ENCODE measurements at regions not wholly inside any gene's neighbourhood (a gene's known extent, or its start where the extent isn't known, plus 50 kb on each side); places are given as distances from the start of the nearest gene placed in this dataset.

- no peak for DNase-seq
- no peak overlapping the region for H3K4me3 ChIP-seq (ENCODE audit: low read depth, low read length)
- no peaks in the 10 kb centered on the region for H3K9me3 ChIP-seq
- no peaks in the 10 kb centered on the region for H3K27me3 ChIP-seq
- TF ChIP-seq, protein P1, sequence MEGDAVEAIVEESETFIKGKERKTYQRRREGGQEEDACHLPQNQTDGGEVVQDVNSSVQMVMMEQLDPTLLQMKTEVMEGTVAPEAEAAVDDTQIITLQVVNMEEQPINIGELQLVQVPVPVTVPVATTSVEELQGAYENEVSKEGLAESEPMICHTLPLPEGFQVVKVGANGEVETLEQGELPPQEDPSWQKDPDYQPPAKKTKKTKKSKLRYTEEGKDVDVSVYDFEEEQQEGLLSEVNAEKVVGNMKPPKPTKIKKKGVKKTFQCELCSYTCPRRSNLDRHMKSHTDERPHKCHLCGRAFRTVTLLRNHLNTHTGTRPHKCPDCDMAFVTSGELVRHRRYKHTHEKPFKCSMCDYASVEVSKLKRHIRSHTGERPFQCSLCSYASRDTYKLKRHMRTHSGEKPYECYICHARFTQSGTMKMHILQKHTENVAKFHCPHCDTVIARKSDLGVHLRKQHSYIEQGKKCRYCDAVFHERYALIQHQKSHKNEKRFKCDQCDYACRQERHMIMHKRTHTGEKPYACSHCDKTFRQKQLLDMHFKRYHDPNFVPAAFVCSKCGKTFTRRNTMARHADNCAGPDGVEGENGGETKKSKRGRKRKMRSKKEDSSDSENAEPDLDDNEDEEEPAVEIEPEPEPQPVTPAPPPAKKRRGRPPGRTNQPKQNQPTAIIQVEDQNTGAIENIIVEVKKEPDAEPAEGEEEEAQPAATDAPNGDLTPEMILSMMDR (IDR thresholded peaks at IDR 0.05; ENCODE audit: low read depth, low read length), result no peak
- no peaks in the 10 kb centered on the region for H3K36me3 ChIP-seq
- no peaks in the 10 kb centered on the region for H3K4me1 ChIP-seq
Observed at GRCh38 chr11:69366591-69366990, 72.6 kb downstream of the MYEOV start.

DNA sequence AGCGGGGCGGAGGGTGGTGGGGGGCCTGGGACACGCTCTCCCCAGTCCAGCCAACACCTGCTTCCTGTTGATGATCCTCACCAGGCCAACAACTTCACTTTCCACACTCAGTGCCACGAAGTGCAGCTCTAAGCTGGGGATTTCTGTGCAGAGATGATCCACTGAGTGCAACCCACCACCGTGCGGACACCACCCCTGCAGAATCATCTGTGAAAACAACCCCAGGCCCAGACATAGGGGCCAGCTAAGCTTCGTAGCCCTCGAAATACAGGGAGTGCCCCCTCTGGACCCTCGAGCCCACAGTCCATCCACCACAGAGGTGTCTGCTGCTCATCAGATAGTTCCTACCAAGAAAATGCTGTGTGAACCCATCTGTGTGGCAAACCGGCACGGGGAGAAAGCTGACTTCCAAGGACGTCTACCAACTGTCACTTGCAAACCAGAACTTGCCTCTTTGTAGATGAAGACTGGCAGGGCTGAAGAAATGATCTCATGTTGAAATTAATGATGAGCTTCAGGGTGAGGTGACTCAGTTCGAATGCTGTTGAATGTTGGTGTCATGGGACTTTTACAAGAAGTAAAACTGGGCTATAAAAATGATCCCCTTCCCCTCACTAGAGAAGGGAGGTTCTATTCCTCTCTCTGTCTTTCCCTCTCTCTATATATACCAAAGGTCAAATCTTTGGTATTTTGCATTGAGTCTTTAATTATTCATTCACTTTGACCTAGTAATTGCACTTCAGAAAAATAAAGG, 73.4 kb downstream of the MYEOV start:
- no peak for DNase-seq
- Histone ChIP-seq H3K4me3 (ENCODE audit: low read depth, low read length) (no peak overlapping the region), H3K27me3 (no peaks in the 10 kb centered on the region), H3K36me3 (no peaks in the 10 kb centered on the region), H3K4me1 (no peaks in the 10 kb centered on the region), H3K9me3 (no peaks in the 10 kb centered on the region)
- TF ChIP-seq, protein P1 (IDR thresholded peaks at IDR 0.05; ENCODE audit: low read depth, low read length), result no peak

DNA sequence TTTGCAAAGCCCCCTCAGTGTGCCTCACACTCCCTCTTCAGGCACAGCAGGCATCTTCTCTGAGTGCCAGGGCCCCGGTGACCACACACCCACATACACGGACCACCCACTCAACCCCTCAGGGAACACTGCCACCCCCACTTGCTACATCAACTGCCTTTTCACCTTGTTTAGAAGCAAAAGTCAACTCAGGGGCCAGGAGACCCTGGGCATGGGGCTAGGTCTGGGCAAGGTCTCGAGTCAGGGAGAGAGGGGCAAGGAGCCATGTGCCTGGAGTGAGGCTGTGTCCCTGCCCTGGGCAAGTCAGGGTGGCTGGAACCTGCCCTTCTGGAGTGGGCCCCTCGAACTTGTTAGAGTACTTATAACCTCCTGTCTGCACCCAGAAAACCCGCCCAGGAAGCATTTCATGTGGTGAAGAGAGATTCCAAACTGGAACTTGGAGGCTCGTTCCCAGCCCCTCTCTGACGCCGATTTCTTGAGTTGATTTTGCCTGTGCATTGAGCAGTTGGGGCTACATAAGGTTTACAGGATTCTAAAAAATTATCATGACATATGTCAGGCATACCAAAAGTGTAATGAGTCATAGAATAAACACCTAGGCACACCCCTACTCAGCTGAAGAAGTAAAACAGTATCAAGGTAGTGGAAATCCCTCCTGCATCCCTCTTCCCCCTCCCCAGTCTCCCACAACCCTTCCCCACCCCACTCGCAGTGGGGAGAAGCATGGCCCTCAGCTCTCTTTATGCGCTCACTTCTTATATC, 74.3 kb downstream of the MYEOV start:
- H3K9me3 ChIP-seq, result no peaks in the 10 kb centered on the region
- DNase-seq, result no peak
- H3K27me3 ChIP-seq, result no peaks in the 10 kb centered on the region
- TF ChIP-seq, protein P1 (IDR thresholded peaks at IDR 0.05; ENCODE audit: low read depth, low read length), result no peak
- H3K4me3 ChIP-seq (ENCODE audit: low read depth, low read length), result no peak overlapping the region
- H3K4me1 ChIP-seq, result no peaks in the 10 kb centered on the region
- H3K36me3 ChIP-seq, result no peaks in the 10 kb centered on the region

GRCh38 chr11:69369210-69369825, 75.4 kb downstream of the MYEOV start:
- no peak for DNase-seq
- TF ChIP-seq, protein P1 (IDR thresholded peaks at IDR 0.05; ENCODE audit: low read depth, low read length), result no peak

GRCh38 chr11:69369945-69370344, 76.0 kb downstream of the MYEOV start:
- no peaks in the 10 kb centered on the region for H3K27me3 ChIP-seq
- TF ChIP-seq, protein P1 (IDR thresholded peaks at IDR 0.05; ENCODE audit: low read depth, low read length), result no peak
- no peak for DNase-seq
- H3K36me3 ChIP-seq, result no peaks in the 10 kb centered on the region
- H3K4me1 ChIP-seq, result peaks cover 13% of the 10 kb centered on the region
- no peak overlapping the region for H3K4me3 ChIP-seq (ENCODE audit: low read depth, low read length)
- no peaks in the 10 kb centered on the region for H3K9me3 ChIP-seq

More at GRCh38 chr11:69369210-69369825, 75.4 kb downstream of the MYEOV start:
- Histone ChIP-seq H3K27me3 (no peaks in the 10 kb centered on the region), H3K4me3 (ENCODE audit: low read depth, low read length) (no peak overlapping the region), H3K4me1 (peaks cover 8% of the 10 kb centered on the region; the same call in 1 of the 2 replicates), H3K36me3 (no peaks in the 10 kb centered on the region), H3K9me3 (no peaks in the 10 kb centered on the region)

All from BE2C (cell line).